Trophoblast cell (in vitro differentiated cells and primary cell): ENCODE measurements at regions not wholly inside any gene's neighbourhood (a gene's known extent, or its start where the extent isn't known, plus 50 kb on each side); places are given as distances from the start of the nearest gene placed in this dataset.
"Not testable (repeated sequence)": the region's sequence is repeated elsewhere in the genome, so short reads cannot be mapped to it uniquely, and the experiment has no call there.

Source experiments
- DNase-seq, 2 donors: peaks; one replicate each; pipeline ENCODE4 v3.0.0-alpha.2; 2016
- H2AFZ ChIP-seq: 2 replicates; pipeline ENCODE4 v1.6.1; 2013; ENCODE audit warnings: low read length, moderate library complexity, mild to moderate bottlenecking; ENCODE audit not compliant: insufficient read depth, poor library complexity
- H2AK5ac ChIP-seq: 2 replicates; pipeline ENCODE4 v1.6.1; 2013; ENCODE audit warnings: mild to moderate bottlenecking, low read length
- H2BK120ac ChIP-seq: 2 replicates; pipeline ENCODE4 v1.6.1; 2013; ENCODE audit warnings: low read length, mild to moderate bottlenecking, moderate library complexity; ENCODE audit not compliant: insufficient read depth, poor library complexity
- H2BK12ac ChIP-seq: 2 replicates; pipeline ENCODE4 v1.6.1; 2013; ENCODE audit warnings: mild to moderate bottlenecking, low read length, moderate library complexity
- H2BK5ac ChIP-seq: 2 replicates; pipeline ENCODE4 v1.6.1; 2013; ENCODE audit warnings: low read length, low read depth, moderate library complexity, mild to moderate bottlenecking; ENCODE audit not compliant: poor library complexity
- H3K14ac ChIP-seq: 2 replicates; pipeline ENCODE4 v1.6.1; 2013; ENCODE audit warnings: mild to moderate bottlenecking, low read length
- H3K18ac ChIP-seq: 2 replicates; pipeline ENCODE4 v1.6.1; 2013; ENCODE audit warnings: mild to moderate bottlenecking, low read length
- H3K23ac ChIP-seq: 2 replicates; pipeline ENCODE4 v1.6.1; 2013; ENCODE audit warnings: low read length
- H3K27ac ChIP-seq: 2 replicates; pipeline ENCODE4 v1.5.1; 2013; ENCODE audit warnings: low read depth, mild to moderate bottlenecking, inconsistent platforms, low read length, moderate library complexity
- H3K27me3 ChIP-seq: 2 replicates; pipeline ENCODE4 v1.6.1; 2013; ENCODE audit warnings: inconsistent platforms, mild to moderate bottlenecking, low read length, moderate library complexity; ENCODE audit not compliant: insufficient read depth
- H3K36me3 ChIP-seq, 2 experiments: 1 replicate in 1 of 2; 2 replicates in 1 of 2; pipeline ENCODE4 v1.6.1; 2013; ENCODE audit warnings: low read length in 2 of 2, mild to moderate bottlenecking in 2 of 2, moderate library complexity in 1 of 2; ENCODE audit not compliant: insufficient read depth in 2 of 2, control insufficient read depth in 1 of 2
- H3K4ac ChIP-seq: 2 replicates; pipeline ENCODE4 v1.6.1; 2013; ENCODE audit warnings: low read depth, mild to moderate bottlenecking, low read length, moderate library complexity
- H3K4me1 ChIP-seq, 2 experiments: 1 replicate in 1 of 2; 2 replicates in 1 of 2; pipeline ENCODE4 v1.6.1; 2013; ENCODE audit warnings: low read length in 2 of 2, mild to moderate bottlenecking in 2 of 2, moderate library complexity in 1 of 2; ENCODE audit not compliant: insufficient read depth in 2 of 2, control insufficient read depth in 1 of 2
- H3K4me2 ChIP-seq: 2 replicates; pipeline ENCODE4 v1.6.1; 2013; ENCODE audit warnings: inconsistent platforms, mild to moderate bottlenecking, low read length, moderate library complexity
- H3K4me3 ChIP-seq: 2 replicates; pipeline ENCODE4 v1.5.1; 2013; ENCODE audit warnings: mild to moderate bottlenecking, low read depth, low read length, inconsistent platforms
- H3K79me1 ChIP-seq: one replicate; pipeline ENCODE4 v1.6.1; 2013; ENCODE audit warnings: low read length
- H3K79me2 ChIP-seq: 2 replicates; pipeline ENCODE4 v1.6.1; 2013; ENCODE audit warnings: low read length, mild to moderate bottlenecking; ENCODE audit not compliant: control insufficient read depth, insufficient read depth, poor library complexity
- H3K9ac ChIP-seq: 2 replicates; pipeline ENCODE4 v1.6.1; 2013; ENCODE audit warnings: mild to moderate bottlenecking, low read length
- H3K9me3 ChIP-seq: 2 replicates; pipeline ENCODE4 v1.6.1; 2013; ENCODE audit warnings: low read depth, mild to moderate bottlenecking, control low read depth, inconsistent platforms, low read length; ENCODE audit not compliant: insufficient read depth
- H4K12ac ChIP-seq: 2 replicates; pipeline ENCODE4 v1.6.1; 2013; ENCODE audit warnings: low read depth, mild to moderate bottlenecking, low read length, moderate library complexity
- H4K8ac ChIP-seq: 2 replicates; pipeline ENCODE4 v1.6.1; 2013; ENCODE audit warnings: low read depth, mild to moderate bottlenecking, low read length, moderate library complexity
- H4K91ac ChIP-seq: one replicate; pipeline ENCODE4 v1.6.1; 2013; ENCODE audit warnings: low read depth, mild to moderate bottlenecking, low read length, moderate library complexity
- WGBS: extraction: QIAGEN DNeasy Blood & Tissue Kit; methylation state at CpG from one replicate; pipeline ENCODE4 v1.1.7; 2013; ENCODE audit warnings: missing lambda C conversion rate; ENCODE audit not compliant: insufficient read length, insufficient coverage; ENCODE audit errors: extremely low coverage; 5-methylcytosine and 5-hydroxymethylcytosine counted together

DNA sequence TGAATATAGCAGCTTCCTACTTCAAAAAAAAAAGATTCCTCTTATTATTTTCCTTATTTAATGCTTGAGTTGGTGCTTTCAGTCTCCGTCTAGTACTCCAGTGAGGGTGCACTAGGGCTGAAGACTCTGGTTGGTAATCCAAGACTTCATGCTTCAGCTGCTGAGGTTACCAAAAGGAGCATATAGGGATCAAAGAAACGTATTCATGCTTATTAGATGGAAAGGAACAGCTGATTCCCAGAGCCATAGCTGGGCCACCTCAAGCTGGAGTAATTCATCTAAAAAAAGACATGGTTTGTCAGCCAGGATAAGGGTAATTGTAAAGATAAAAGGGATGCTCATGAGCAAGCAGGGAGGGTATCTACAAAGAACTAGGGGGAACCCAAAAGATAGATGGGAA lies 131.7 kb upstream of the FAM47B start:
- H2AFZ ChIP-seq: no peak overlapping the region
- no peaks in the 10 kb centered on the region for H3K27me3 ChIP-seq
- no peak overlapping the region for H4K12ac ChIP-seq
- H3K4me1 ChIP-seq: no peaks in the 10 kb centered on the region
- H3K9me3 ChIP-seq: no peaks in the 10 kb centered on the region
- no peak overlapping the region for H3K4me3 ChIP-seq
- H4K8ac ChIP-seq: no peak overlapping the region
- no peak overlapping the region for H3K23ac ChIP-seq
- H3K9ac ChIP-seq: no peak overlapping the region
- H3K79me2 ChIP-seq: no peaks in the 10 kb centered on the region
- no CpG with 5 or more reads among the region's 2 CpGs for WGBS
- H3K4ac ChIP-seq: no peak overlapping the region
- no peak overlapping the region for H4K91ac ChIP-seq
- H3K27ac ChIP-seq: no peak overlapping the region
- no peak overlapping the region for H2AK5ac ChIP-seq
- H3K79me1 ChIP-seq: no peaks in the 10 kb centered on the region
- H3K18ac ChIP-seq: no peak overlapping the region
- no peak overlapping the region for H2BK120ac ChIP-seq
- H2BK12ac ChIP-seq: no peak overlapping the region
- H2BK5ac ChIP-seq: no peak overlapping the region
- no peaks in the 10 kb centered on the region for H3K36me3 ChIP-seq
- no peak overlapping the region for H3K14ac ChIP-seq
- H3K4me2 ChIP-seq: no peak overlapping the region
- no peak for DNase-seq

DNA sequence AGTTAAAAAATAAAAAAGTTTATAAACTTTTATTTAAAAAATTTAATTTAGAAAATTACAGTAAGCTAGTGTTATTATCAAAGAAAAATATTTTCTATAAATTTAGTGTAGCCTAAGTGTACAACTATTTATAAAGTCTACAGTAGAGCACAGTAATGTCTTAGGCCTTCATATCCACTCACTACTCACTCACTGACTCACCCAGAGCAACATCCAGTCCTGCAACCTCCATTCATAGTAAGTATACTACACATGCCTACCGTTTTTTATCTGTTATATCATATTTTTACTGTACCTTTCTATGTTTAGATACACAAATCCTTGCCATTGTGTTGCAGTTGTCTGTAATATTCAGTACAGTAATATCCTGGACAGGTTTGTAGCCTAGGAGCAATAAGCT lies 129.0 kb upstream of the FAM47B start:
- no peak overlapping the region for H3K9ac ChIP-seq
- no peak overlapping the region for H3K4me2 ChIP-seq
- no peaks in the 10 kb centered on the region for H3K4me1 ChIP-seq
- no peak overlapping the region for H3K27ac ChIP-seq
- DNase-seq: peak in 1 of 2 donors; percentile 12
- WGBS: no CpG with 5 or more reads among the region's 1 CpG
- H2BK120ac ChIP-seq: no peak overlapping the region
- H3K14ac ChIP-seq: no peak overlapping the region
- H3K36me3 ChIP-seq: no peaks in the 10 kb centered on the region
- no peak overlapping the region for H4K8ac ChIP-seq
- H3K4ac ChIP-seq: no peak overlapping the region
- no peak overlapping the region for H3K18ac ChIP-seq
- no peak overlapping the region for H2BK5ac ChIP-seq
- no peak overlapping the region for H4K12ac ChIP-seq
- no peak overlapping the region for H2BK12ac ChIP-seq
- H2AFZ ChIP-seq: no peak overlapping the region
- H3K4me3 ChIP-seq: no peak overlapping the region
- no peak overlapping the region for H2AK5ac ChIP-seq
- no peaks in the 10 kb centered on the region for H3K9me3 ChIP-seq
- H3K79me1 ChIP-seq: no peaks in the 10 kb centered on the region
- no peak overlapping the region for H4K91ac ChIP-seq
- no peak overlapping the region for H3K23ac ChIP-seq
- H3K27me3 ChIP-seq: no peaks in the 10 kb centered on the region
- H3K79me2 ChIP-seq: no peaks in the 10 kb centered on the region

DNA sequence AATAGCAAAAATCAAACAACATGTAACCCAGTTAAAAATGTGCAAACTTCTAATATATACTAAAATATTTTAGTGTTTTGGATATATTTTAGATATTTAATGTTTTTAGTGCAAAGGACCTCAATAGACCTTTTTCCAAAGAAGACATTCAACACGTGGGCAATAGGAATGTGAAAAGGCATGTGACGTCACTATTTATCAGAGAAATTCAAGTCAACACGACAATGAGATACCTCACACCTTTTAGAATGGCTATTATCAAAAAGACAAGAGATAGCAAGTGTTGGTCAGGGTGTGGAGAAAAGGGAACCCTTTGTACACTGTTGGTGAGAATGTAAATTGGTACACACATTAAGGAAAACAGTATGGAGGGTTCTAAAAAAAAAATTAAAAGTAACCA lies 115.6 kb upstream of the FAM47B start:
- Histone ChIP-seq H3K27ac (no peak overlapping the region), H3K4me2 (no peak overlapping the region), H3K18ac (no peak overlapping the region), H3K4me1 (no peaks in the 10 kb centered on the region), H3K23ac (no peak overlapping the region), H3K9ac (no peak overlapping the region), H3K4me3 (no peak overlapping the region), H3K27me3 (no peaks in the 10 kb centered on the region), H3K4ac (no peak overlapping the region), H3K9me3 (no peaks in the 10 kb centered on the region), H2AFZ (no peak overlapping the region), H3K79me2 (no peaks in the 10 kb centered on the region), H4K12ac (no peak overlapping the region), H4K8ac (no peak overlapping the region), H3K14ac (no peak overlapping the region), H4K91ac (no peak overlapping the region), H2BK5ac (no peak overlapping the region), H2AK5ac (no peak overlapping the region), H2BK120ac (no peak overlapping the region), H3K79me1 (no peaks in the 10 kb centered on the region), H2BK12ac (no peak overlapping the region), H3K36me3 (no peaks in the 10 kb centered on the region)
- no CpG with 5 or more reads among the region's 3 CpGs for WGBS
- DNase-seq: no peak

GRCh38 chrX:34839451-34839850 lies 103.1 kb upstream of the FAM47B start:
- no CpG with 5 or more reads among the region's 3 CpGs for WGBS
- Histone ChIP-seq H2AK5ac (no peak overlapping the region), H3K4me1 (no peaks in the 10 kb centered on the region), H2BK12ac (no peak overlapping the region), H2BK5ac (no peak overlapping the region), H3K27me3 (no peaks in the 10 kb centered on the region), H3K9ac (no peak overlapping the region), H3K36me3 (no peaks in the 10 kb centered on the region), H4K8ac (no peak overlapping the region), H4K91ac (no peak overlapping the region), H3K4me3 (no peak overlapping the region), H3K79me1 (no peaks in the 10 kb centered on the region), H2BK120ac (no peak overlapping the region), H3K4me2 (no peak overlapping the region), H3K9me3 (no peaks in the 10 kb centered on the region), H3K79me2 (no peaks in the 10 kb centered on the region), H3K14ac (no peak overlapping the region), H3K23ac (no peak overlapping the region), H2AFZ (no peak overlapping the region), H3K27ac (no peak overlapping the region), H3K4ac (no peak overlapping the region), H4K12ac (no peak overlapping the region), H3K18ac (no peak overlapping the region)
- no peak for DNase-seq

GRCh38 chrX:34841205-34841604 lies 101.4 kb upstream of the FAM47B start:
- H4K8ac ChIP-seq, H3K9ac ChIP-seq, H3K79me2 ChIP-seq, H3K4me2 ChIP-seq, H3K4me1 ChIP-seq, H2AFZ ChIP-seq, H3K4me3 ChIP-seq, H3K36me3 ChIP-seq, H3K14ac ChIP-seq, H3K4ac ChIP-seq, H4K12ac ChIP-seq, H2BK120ac ChIP-seq, H3K79me1 ChIP-seq, H2BK12ac ChIP-seq, DNase-seq, H3K23ac ChIP-seq, H3K27me3 ChIP-seq, H3K27ac ChIP-seq, H3K18ac ChIP-seq, H2BK5ac ChIP-seq, H3K9me3 ChIP-seq, H4K91ac ChIP-seq, H2AK5ac ChIP-seq: not testable (repeated sequence)
